Inferior parietal cortex (tissue), 1 donor: ENCODE measurements at regions not wholly inside any gene's neighbourhood (a gene's known extent, or its start where the extent isn't known, plus 50 kb on each side); places are given as distances from the start of the nearest gene placed in this dataset.

Source experiments
- DNase-seq: peaks from one replicate; pipeline ENCODE4 v3.0.0-alpha.2; 2016; ENCODE audit errors: extremely low spot score

GRCh38 chr10:63708421-63708820, 187.2 kb downstream of the REEP3 start:
- DNase-seq, result no peak

- DNase-seq, result no peak
Observed at GRCh38 chr10:63710703-63711102, 189.5 kb downstream of the REEP3 start.

GRCh38 chr10:63711361-63711760, 190.2 kb downstream of the REEP3 start:
- no peak for DNase-seq

GRCh38 chr10:63711867-63712716, 190.9 kb downstream of the REEP3 start:
- DNase-seq, result no peak

GRCh38 chr10:63712717-63713115, 191.5 kb downstream of the REEP3 start:
- DNase-seq, result no peak

DNA sequence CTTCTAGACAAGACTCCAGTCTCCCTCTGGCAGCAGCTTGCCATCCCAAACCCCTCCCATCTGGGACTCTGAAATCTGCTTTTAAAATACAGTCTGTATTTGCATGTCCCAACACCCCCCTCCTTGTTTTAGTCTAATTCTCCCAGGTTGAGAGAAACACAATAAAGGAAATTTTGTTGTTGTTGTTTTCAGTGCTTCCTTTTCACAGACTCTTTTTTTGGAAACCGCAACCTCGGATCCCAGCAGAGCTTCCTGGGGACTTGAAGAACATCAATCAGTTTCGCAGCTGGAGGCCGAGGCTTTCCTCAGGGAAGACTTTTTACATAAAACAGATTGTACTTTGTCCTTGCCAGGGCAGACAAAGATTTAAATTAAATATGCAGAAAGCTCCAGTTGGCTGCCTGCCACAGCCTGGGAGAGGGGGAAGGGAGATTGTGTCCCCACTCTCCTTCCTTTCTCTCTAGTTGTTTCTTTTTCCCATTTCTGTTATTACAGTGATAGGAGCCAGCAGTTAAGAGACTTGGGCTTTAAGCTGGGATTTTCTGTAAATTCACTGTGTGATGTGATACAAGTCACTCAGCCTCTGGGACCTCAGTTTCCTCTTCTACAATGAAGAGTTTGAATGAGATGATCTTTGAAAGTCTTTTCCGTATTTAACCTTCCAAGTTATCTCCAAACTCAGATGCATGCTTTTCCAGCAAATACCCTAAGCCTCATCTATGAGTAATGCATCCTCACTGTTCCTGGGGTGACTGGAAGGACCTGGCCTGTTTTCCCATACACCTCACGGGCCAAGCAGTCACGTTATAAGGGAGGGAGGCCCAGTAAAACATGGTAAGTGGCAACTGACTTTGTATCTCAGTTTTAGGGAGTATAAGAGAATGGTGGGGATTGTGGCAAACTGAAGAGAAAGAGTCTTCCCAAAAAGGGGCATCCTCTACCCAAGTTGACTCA, 192.3 kb downstream of the REEP3 start:
- DNase-seq, result no peak

- DNase-seq, result no peak
Observed at GRCh38 chr10:63716016-63716580, 194.9 kb downstream of the REEP3 start.

DNA sequence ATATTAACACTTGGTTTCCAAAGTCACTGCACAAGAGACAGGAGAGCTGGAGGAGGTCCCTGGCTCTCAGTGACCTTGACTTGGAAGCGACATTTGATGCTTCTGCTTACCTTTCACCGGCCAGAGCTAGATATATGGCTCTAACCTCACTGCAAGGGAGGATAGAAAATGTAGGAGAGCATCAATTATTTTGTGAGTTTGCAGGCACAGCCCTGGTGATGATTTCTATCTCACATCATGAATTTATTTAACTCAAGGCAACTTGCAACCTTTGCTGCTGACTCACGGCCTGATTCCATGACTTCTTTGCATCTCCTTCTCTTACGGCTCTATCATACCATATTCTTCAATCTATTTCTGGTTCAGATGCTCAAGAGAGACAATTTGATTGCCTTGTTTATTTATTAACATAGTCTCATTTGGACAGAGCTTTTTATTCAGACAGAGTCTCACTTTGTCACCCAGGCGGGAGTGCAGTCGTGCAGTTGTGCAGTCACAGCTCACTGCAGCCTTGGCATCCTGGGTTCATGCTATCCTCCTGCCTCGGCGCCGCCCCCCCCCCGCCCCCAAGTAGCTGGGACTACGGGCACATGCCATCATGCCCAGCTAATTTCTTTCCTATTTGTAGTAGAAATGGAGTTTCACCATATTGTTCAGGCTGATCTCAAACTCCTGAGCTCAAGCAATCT, 196.0 kb downstream of the REEP3 start:
- DNase-seq, result no peak

- no peak for DNase-seq
Observed at GRCh38 chr10:63718006-63718405, 196.8 kb downstream of the REEP3 start.

- no peak for DNase-seq
Observed at GRCh38 chr10:63718421-63718820, 197.2 kb downstream of the REEP3 start.

- no peak for DNase-seq
Observed at GRCh38 chr10:63719226-63719856, 198.1 kb downstream of the REEP3 start.

DNA sequence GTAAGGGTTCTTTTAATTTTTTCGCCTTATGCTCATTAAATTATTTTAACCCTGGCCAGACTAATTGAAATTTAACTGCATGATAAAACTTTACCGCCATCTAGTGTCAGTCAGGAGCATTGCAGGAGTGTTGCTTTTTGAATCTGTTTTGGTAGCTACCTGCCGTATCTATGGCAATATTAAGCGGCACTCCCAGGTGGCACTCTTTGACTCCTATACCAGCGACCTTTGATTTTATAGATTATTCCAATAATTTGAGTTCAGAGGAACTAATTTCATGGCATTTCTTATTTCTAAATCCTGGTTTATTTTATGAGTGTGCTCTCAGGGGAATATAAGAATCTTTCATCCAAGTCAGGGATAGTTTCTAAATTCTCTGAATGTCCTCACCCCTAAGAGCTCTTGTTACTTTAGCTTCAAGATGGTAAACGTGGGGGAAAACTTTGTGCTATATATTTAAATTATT, 198.9 kb downstream of the REEP3 start:
- peak; percentile 85 for DNase-seq

GRCh38 chr10:63720676-63721075, 199.5 kb downstream of the REEP3 start:
- no peak for DNase-seq

GRCh38 chr10:63722537-63722936, 201.3 kb downstream of the REEP3 start:
- DNase-seq, result no peak

- no peak for DNase-seq
Observed at GRCh38 chr10:63723320-63723719, 202.1 kb downstream of the REEP3 start.

DNA sequence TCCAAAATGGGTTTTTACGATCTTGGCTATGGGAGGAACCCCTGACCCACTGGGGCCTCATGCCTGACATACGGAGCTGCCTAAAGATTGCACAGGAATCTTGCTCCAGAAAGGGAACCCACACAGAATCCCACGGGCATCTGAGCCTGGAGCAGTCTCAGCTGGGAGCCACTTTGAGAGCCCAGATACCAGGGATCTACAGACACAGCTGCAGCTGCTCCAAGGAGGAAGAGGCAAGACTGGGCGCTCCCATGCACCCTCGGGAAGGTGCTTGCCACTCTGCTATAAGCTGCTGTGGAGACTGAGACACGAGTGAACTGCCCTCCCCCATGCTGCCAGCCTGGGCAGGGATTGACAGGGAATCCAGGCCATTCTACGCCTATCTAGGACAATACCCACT, 202.5 kb downstream of the REEP3 start:
- DNase-seq, result no peak

DNA sequence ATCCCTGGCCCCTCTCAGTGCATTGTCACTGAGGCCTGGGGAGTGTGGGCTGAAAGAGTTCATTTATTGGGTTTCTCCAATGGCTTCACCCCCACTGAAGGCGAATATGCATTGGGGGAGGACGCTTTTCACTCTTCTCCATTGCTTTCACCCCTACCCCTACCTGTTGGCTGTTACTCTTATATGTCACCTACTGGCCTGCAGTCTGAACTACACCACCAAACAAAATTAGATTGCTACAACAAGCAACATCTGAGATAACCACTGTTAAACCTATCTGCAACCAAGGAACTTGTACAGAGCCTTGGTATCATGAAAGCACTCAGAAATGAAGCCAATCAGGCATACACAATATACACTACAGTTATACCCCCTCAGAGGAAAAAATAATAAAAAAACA, 203.7 kb downstream of the REEP3 start:
- no peak for DNase-seq

GRCh38 chr10:63726867-63727266, 205.7 kb downstream of the REEP3 start:
- DNase-seq, result no peak

DNA sequence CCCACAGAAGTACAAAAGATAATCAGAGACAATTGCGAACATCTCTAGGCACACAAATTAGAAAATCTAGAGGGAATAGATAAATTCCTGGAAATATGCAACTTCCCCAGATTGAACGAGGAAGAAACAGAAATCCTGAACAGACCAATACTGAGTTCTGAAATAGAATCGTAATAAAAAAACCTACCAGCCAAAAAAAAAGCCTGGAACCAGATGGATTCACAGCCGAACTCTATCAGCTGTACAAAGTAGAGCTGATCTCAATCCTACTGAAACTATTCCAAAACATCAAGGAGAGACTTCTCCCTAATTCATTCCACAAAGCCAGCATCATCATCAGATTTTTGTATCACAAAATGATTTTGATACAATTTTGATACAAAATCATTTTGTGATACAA, 206.4 kb downstream of the REEP3 start:
- no peak for DNase-seq

- DNase-seq, result no peak
Observed at GRCh38 chr10:63735305-63735704, 214.1 kb downstream of the REEP3 start.

DNA sequence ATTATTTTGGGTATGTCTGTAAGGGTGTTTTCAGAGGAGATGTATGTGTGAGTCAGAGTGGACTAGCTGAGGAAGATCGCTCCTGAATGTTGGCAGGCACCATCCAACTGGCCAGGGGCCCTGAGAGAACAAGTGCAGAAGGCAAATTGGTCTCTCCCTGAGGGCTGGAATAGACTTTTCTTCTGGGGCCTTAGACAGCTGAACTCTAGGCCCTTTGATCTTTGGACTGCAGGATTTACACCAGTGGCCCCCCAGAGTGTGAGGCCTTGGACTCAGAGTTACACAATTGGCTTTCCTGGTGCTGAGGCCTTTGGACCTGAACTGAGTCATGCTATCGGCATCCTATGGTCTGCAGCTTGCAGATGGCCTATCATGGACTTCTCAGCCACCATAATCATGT, 217.2 kb downstream of the REEP3 start:
- no peak for DNase-seq
